NCI-H1417 (cell line): ENCODE measurements at regions not wholly inside any gene's neighbourhood (a gene's known extent, or its start where the extent isn't known, plus 50 kb on each side); places are given as distances from the start of the nearest gene placed in this dataset.

Source experiments
- DNase-seq, 3 experiments: peaks; one replicate each; lab custom pipeline; 2025; lab: John Stamatoyannopoulos, UW

- DNase-seq = no peak
Observed at GRCh38 chr14:101467181-101467926, 93.9 kb upstream of the DIO3 start.

GRCh38 chr14:101469382-101470247 lies 91.7 kb upstream of the DIO3 start:
- DNase-seq = peak in 2 of 3 experiments; percentile 32 to 67

DNA sequence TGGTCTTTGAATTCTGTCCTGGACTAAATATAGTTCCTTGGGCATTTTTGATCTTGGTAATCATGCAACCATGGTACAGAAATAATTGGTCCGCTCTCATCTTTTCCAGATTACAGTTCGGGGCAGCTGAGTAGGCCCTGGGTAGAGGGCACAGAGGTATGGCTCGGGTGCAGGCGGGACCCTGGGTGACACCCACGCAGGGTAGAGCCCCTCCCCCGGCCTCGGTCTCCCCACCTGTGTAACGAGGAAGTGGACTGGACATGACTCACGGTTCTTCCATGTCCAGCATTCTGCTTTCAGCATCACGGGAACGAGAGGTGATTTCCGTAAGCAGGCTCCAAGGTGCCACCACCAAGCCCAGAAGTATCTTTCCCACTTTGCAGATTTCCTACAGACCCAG lies 91.0 kb upstream of the DIO3 start:
- DNase-seq = no peak

DNA sequence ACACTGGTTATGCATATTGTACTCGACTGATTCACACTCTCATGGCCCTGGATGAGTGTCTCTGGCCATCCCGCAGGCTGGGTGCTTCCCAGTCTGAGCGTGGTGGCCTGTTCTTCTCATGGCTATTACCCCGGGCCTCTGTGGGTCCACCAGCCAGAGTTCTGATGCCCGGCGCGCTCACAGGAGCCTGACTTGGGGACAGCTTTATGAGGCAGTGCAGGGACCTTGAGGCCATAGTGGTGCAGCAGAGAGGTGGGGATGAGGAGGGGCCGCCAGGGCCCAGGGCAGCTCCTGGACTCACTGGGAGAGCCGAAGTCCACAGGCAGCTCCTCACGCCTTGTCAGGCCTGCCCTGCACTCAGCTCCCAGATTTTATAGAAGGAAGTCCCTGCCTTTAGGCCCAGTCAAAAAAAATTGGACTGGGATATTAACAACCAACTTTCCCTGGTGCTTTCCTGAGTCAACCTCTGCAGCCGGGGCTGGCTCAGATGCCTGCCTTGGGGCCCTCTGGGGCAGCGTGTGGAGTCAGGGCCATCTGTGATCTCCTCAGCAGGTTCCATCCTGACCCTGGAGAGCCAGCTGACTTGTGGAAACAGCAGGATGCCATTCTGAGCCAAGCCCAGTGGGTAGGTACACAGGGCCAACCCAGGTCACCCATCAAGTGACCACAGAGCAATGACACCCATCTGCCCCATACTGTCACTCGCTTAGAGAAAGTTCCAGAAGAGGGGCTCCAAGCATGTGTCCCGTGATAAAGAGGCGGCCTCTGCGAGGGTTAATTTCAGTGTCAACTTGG lies 89.4 kb upstream of the DIO3 start:
- DNase-seq = no peak

GRCh38 chr14:101472518-101472849 lies 88.8 kb upstream of the DIO3 start:
- no peak for DNase-seq

- DNase-seq = no peak
Observed at GRCh38 chr14:101473045-101473729, 88.1 kb upstream of the DIO3 start.

GRCh38 chr14:101473795-101474562 lies 87.3 kb upstream of the DIO3 start:
- no peak for DNase-seq

- DNase-seq = no peak
Observed at GRCh38 chr14:101474563-101475455, 86.5 kb upstream of the DIO3 start.

GRCh38 chr14:101475456-101476257 lies 85.6 kb upstream of the DIO3 start:
- DNase-seq = no peak

GRCh38 chr14:101476258-101476915 lies 84.9 kb upstream of the DIO3 start:
- DNase-seq = no peak

GRCh38 chr14:101476916-101477553 lies 84.3 kb upstream of the DIO3 start:
- peak; percentile 28 to 95 (median 74) for DNase-seq

GRCh38 chr14:101477648-101478047 lies 83.6 kb upstream of the DIO3 start:
- DNase-seq = no peak

DNA sequence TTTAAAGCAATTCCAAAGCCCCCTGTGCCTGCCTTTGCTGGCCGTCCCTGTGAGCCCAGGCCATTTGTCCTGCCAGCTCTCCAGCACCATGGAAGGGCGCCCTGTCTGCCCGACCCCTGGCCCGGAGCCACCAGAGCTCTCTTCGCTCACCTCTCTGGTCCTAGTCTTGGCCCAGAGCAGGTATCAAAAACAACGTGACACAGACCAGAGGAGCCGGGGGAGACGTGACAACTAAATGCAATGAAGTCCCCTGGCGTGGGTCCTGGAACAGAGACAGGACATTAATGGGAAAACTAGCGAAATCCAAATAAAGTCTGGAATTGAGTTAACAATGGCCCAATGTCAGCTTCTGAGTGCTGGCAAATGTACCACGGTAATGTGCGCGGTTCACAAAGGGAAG lies 83.2 kb upstream of the DIO3 start:
- no peak for DNase-seq

DNA sequence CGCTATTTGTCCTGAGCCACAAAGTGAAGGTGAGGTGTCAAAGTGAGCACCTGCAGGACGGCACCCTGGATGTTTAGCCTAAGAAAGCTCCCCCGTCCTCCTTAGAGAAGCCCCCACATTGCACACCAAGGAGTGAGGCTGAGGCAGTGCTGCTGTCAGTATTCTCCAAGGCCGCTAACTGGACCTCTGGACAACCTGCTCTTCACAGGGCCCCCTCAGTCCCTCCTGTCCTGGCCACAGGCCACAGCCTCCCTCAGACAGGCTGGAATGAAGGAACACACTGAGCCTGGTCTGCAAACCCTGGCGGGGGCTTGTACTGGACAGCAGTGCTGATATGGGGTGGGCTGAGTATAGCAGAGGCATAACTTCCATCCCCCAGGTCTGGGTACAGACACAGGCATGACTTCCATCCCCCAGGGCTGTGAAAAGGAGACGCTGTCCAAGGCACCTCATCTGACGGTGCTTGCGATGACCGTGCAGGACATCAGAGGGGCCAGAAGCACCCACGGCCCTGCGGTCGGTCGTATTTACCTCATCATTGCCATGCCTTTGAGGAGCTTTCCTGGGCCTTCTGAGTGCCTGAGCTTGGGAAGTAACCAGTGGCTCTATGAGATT lies 82.4 kb upstream of the DIO3 start:
- no peak for DNase-seq

DNA sequence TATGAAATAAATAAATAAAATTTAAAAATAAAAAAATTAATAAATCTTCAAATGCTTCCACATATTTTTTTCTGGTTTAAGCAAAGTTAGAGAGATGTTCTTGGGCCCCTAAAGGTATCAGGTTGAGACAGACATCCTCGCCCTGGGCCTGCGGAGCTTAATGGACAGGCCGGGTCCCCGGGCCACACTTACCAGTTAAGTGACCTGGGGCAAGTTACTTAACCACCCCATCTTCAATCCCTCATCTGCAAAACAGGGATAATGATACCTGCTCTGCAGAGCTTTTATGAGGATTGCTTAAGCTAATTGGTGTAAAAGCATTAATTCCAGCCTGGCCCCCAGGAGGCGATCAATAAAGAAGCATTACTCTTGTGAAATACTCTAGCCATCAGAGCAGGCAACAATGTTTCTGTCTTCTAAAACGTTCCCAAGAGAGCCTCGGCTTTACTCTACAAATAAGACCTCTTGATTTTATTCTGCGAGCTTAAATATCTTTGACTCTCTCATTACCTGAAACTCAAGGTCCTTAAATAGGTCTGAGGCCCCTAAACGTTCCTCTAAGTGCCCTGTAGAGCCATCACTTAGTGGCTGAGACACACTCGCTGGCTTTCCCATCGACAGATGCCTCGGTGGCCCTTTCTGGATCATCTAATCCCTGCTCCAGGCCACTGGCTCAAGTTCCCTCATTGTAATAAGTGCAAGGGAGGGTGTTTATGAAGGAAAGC lies 81.1 kb upstream of the DIO3 start:
- DNase-seq = peak in 2 of 3 experiments; percentile 23 to 87

GRCh38 chr14:101480747-101481530 lies 80.4 kb upstream of the DIO3 start:
- DNase-seq = no peak
